GM04504 (cell line): ENCODE measurements at regions not wholly inside any gene's neighbourhood (a gene's known extent, or its start where the extent isn't known, plus 50 kb on each side); places are given as distances from the start of the nearest gene placed in this dataset.

ENCODE experiments used
- DNase-seq: peaks from one replicate; pipeline ENCODE4 v3.0.0-alpha.2; 2012; ENCODE audit warnings: low read depth

DNA sequence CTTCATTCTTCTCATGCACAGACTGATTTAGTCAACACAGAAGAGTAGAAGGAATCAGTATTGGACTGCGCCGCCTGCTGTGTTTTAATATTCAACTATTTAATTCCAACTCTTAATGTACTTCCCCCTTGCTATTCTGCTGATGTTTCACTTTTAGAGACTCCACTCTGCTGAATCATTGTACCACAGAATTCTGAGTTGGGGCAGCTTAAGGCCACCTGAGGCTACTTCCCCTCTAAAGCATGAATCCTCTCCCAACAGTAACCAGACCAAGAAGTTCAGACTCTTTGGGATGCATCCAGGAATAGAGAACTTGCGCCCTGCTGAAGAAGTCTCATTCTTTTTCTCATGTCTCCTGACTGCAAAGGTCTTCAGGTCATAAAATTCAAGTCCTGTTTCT is 708.8 kb downstream of the UQCRFS1 start:
- DNase-seq = no peak

DNA sequence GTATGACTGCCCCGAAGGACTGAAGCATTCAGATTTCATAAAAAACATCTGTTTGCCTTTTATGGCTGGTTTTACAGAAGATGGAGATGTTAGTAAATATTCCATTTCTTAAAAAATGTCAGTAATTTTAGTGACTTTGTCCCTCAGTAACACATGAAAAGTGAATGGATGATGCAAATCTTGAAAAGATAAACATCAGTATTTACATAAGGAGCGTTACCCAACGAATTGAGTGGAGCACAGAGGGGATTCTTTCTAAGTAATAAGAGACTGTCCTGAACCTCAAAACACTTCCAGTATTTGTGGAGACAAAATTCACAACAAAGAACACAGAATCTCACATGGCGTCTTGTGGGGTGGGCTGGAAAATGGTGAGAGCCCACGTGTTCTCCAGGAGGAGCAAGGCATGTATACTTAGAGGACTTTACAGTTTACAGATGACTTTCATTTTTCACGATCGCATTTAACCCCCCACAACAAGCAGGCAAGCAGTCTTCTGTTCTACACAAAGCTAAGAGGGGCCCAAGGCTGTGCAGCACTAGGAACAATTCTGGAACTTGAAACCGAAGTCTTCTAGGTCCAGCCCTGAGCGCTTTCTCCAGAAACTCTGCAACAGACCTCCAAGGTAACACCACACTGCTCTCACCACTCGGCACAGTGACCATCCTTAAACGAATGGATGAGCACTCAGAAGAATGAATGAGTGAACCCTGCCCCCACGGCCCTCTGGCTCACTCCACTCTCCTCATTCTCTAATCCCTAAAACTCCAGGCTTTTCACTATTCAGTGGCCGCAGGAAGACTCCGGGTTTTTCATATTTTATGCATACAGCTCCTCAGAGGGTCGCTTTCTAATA is 709.8 kb downstream of the UQCRFS1 start:
- no peak for DNase-seq

DNA sequence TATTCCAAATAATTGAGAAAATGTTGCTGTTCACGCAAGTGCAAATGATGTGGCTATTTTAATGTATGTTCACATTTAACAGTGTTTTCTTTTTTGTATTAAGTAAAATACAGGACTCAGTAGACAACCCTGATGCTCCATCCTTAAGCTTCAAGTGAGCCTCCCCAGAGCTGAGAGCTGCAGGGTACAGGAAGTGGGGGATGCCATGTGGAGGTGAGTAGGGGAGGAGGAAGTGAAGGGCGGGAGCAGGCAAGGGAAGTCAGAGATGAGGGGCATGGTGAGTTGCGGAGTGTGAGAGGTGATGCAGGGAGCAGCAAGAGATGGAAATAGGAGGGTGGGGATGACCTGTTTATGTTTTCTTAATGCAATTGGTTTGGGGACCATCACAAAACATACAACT is 711.0 kb downstream of the UQCRFS1 start:
- no peak for DNase-seq

DNA sequence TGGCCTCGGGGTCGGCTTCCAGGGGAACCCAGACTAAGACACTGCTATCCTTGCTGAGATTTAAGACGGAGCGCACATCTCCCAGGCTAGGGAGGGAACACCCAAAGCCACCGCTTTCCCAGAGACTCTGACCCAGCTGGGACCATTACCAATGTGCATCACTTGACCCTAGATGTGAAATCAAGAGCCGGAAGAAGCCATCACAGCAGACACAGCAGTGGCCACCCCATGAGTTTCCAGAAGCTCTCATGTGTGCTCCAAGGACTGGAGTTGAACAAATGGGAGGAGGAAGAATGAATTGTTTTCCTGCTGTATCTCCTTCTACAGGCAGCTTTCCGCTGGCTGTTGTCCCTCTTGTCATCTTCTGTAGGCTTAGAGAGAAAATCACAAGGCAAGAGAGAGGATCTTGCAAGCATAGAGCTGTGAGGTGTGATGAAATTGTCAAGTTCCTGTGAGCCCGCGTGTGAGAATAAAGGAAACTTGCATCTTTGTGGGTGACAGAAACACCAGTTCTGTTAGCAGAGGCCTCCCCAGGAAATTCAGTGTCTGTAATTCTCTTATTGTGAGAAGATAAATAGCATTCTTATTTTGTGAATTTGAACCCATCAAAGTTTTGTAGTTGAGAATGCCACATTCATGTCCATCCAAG is 711.8 kb downstream of the UQCRFS1 start:
- DNase-seq = no peak

DNA sequence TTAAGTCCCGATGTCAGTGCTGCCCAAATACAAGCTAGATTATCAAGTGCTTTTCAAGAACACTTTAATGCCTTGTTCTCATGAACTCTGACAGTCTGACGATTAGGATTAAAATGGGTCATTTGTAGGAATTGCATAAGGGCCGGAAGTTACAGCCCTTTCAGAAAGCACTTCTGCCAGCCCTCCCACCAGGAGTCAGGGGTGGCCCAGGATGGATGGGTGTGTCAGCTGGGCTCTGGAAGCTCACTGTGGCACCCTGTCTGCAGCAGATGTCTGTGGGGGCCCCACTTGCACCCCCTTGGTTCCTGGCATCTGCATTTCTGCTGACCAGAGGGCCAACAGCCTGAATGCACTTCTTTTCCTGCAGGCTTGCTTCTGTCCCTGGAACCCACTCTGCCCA is 712.7 kb downstream of the UQCRFS1 start:
- no peak for DNase-seq

DNA sequence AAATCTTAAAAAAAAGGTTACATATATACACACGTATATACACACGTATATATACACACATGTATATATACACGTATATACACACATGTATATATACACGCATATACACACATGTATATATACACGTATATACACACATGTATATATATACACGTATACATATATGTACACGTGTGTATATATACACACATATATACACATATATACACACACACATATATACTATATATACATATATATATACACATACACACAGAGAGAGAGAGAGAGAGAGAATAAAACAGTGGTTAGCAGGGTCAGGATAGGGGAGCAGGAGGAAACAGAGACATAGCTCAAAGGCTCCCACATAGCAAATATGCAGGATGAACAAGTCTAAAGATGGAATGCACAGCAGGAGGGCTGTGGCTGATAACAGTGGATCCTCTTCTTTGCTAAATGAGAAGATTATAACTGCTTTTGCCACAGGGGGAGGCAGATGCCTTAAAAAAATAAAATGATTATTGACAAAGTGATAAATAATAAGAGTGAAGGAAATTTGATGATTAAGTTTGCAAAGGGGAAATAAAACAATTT is 714.5 kb downstream of the UQCRFS1 start:
- DNase-seq = no peak

DNA sequence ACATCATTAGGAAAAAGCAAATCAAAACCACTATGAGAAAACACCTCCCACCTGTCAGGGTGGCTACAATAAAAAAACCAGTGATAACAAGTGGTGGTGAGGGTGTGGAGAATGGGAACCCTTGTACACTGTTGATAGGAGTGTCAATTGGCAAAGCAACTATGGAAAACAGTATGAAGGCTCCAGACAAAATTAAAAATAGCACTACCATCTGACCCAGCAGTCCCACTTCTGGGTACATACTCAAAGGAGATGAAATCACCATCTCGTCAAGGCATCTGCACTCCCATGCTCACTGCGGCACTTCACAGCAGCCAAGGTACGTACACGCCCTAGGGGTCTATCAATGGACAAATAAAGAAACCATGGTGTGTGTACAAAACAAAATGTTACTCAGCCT is 715.1 kb downstream of the UQCRFS1 start:
- no peak for DNase-seq

DNA sequence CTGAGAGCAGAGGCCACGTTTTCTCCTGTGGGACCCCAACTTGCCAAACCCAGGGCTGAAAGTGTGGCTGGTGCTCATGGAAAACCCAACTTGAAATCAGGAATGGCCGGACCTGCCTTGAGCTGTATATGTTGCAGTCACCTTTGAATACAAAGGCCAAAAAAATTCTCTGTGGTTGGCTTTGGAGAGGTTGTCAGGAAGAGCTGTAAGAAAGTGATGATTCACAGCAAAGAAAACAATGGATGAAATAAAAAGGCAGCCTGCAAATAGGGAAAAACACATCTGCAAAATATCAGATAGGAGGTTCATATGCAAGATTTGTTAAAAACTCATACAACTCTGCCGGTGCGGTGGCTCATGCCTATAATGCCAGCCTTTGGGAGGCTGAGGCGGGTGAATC is 715.8 kb downstream of the UQCRFS1 start:
- no peak for DNase-seq

DNA sequence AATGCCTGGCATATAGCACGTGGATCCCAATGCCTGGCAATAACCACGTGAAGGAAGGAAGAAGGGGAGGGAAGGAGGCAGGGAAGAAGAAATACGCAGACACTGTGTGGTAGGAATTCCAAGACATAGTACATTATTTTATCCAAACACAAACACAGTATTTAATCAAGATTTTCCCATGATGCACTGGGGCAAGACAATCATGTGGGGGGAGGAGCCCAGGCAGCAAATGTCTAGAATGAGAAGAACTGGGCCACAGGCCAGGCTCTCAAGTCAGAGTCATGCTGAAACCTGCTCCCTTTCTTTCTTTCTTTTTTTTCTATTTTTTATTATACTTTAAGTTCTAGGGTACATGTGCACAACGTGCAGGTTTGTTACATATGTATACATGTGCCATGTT is 717.9 kb downstream of the UQCRFS1 start:
- DNase-seq = no peak

DNA sequence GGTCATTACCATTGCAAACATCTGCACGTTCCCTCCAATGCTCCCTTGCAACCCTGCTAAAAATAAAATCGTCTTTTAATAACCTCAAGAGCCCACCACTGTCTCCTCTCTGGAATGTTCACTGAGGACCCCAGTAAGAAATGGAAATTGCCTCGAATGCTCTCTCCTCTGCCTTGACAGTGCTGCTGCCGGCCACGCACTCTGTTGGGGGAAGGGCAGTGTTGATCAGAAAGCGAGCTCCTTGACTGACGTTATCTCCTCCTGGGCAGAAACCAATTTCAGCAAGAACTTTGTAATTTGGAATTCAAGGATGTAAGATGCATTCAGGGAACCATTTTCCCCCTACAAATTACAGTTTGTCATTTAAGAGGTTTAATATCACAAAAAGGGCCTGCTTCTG is 718.5 kb downstream of the UQCRFS1 start:
- no peak for DNase-seq

DNA sequence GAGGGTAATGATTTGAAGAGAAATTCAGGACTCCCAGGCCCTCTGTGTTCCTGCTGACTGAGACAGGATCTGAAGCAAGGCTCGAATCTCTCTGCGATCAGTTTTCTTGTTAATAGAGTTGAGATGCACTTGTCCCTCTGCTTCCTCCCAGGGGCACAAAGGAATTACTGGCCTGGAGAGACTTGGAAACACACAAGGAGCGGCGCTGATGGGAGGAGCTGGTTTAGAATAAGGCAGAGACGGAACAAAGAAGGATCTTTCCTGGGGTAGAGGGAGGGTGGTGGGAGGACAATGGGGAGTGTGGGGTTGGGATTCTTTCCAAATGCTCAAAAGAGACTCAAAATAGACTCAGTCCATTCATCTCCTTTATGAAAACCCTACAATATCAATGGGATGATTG is 719.1 kb downstream of the UQCRFS1 start:
- no peak for DNase-seq

DNA sequence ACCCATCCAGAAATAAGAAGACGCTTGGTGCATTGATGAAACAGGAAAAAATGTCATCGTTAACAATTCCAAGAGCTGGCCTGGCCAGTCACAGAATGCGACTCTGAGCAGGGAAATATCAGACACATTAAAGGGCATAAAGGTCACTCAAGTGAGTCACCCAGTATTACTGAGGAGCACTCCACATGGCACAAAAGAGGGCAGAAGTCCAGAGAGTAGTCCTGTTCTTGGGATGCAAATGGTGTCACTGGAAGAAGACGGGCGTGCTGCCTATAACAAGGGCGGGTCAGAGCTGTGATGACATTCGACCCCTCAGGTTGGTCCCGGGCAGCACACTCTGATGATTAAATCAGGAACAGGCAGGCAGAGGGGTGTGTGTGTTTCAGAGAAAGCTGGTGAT is 720.3 kb downstream of the UQCRFS1 start:
- no peak for DNase-seq

DNA sequence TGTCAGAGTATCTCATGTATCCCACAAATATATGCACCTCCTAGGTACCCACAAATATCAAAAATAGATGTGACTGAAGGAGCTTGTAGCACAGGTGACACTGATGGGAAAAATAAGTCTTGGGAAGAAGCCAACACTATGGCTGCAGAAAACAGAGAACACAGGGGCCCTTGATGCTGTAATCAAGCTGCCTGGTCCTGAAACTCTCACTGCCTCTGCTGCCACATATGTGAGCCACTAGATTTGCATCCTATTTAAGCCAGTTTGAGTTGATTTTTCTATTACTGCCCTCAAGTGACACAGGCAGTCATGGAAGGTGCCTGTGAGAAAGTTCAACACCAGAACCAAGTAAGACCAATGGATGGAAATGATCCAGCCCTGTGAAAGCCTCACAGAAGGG is 720.8 kb downstream of the UQCRFS1 start:
- DNase-seq = no peak

DNA sequence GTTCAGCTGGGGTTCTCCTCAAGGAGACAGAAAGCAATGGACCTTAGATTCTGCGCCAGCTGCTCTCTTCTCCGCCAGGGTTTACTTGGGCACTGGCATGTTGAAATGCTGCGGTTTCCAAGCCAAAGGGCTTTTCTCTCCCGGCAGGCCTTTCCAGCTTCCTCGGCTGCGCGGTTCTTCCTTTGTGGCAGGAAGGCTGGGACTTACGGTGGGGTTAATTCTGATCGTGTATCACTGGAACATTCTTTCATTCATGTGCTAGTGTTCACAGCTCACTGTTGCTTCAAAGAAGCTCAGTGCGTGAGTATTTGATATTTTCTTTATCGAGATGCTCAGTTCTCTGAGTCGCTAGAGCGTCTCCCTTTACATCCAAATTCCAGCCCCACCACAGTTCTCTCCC is 723.2 kb downstream of the UQCRFS1 start:
- no peak for DNase-seq

DNA sequence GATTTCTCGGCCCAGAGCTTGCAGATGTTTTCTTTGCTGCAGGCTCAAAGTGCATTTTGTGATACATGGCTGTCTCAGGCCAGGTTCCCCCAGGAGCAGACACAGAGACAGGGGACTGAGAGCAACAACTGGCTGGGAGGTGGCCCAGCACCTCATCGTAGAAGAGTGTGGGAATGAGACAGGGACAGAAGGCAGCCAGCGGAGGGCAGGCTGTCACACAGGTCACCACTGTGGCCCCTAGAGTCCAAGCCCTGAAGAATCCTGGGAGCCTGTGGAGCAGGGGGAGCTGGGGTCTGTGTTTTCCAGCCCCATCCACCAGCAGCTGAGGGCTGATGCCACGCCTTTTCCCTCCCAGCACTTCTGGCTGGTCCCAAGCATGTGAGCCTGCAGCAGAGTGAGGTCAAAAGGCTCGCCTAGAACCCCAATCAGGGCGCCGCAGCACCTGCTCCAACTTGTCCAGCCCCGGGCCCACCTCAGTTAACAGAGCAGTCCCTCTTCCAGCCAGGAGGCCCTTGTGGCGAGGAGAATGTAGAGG is 723.8 kb downstream of the UQCRFS1 start:
- no peak for DNase-seq

DNA sequence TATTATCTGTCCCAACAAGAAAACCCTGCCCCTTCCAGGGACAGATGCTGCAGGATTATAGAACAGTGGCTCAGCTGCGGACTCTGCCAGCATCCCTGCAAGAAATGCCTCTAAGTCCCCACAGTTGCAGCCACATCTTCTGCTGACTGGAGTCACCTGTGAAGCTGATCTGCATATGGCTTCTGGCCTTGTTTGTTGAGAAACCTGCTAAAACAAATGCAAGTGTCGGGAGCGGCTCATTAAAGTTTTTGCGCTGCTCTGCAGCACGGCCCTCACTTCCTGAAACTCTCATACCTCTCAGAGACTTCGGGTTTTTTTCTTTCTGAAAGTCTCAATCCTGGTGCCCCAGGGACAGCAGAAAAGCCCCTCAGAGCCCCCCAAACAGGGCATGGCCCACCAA is 725.0 kb downstream of the UQCRFS1 start:
- no peak for DNase-seq

DNA sequence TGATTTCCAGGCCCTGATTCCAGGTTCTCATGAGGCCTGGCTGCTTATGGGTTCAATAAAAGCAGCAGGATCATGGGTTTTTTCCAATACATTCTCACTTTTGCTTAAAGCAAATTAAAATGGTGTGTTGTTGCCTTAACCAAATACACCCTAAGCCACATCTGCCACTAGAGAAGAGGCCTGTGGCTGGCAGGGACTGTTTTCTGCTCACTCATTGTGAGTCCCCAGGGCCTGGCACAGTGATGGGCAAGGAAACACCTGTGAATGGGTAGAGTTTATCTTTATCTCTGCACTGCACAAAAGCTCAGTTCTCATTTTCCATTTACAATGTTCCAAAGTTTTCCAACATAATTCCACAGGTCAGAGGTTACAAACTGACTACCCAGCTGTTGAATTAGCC is 726.0 kb downstream of the UQCRFS1 start:
- DNase-seq = no peak

DNA sequence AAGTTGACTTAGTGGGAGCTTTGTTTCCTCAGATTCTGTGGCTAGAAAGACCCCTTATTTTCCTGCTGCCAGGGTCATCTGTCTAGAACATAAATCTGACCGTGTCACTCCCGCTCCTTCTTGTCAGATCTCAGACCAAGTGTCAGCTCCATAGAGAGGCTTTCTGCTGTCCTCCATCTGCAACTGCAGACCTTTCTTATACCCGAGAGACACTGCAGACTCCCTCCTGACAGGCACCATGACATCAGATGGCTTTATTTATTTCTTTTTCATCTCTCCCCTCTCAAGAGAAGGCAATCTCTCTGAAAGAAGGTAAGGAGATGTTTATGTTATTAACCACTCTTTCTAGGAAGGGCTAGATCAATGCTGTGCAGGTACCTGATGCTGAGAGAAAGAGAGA is 726.5 kb downstream of the UQCRFS1 start:
- no peak for DNase-seq

DNA sequence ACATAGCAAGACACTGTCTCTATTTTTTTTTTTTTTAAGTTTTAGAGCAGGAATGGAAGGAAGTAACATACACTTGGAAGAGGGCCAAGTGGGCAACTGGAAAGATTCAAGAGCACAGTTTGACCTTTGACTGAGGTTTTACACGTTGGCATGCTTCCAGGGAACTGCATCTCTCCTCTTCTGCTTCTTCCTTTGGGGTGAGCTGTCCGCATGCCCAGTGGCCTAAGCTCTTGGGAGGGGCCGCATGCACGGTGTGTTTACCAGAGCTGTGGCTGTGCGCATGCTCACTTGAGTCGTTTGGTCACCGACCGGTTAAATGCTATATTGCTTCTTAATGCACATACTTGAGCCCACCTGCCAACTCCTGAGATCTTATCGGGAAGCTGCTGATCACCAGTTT is 727.7 kb downstream of the UQCRFS1 start:
- no peak for DNase-seq

DNA sequence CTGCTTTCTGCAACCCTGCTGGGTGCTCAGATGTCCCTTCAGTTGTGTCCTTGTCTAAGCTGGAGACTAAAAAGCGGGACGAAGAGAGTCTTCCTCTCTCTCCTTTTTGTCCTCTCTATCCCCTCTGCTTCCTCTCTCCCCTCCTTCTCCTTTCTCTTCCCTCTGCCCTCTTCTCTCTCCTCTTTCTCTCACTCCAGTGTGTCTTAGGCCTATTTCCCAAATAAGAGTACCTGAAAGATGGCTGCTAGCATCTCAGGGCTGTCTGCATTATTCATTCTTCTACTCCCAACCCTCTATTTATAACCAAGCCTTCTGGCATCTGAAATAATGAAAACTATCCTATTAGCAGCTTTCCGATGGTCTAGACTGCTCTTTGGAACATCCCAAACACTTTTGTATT is 729.8 kb downstream of the UQCRFS1 start:
- DNase-seq = no peak

DNA sequence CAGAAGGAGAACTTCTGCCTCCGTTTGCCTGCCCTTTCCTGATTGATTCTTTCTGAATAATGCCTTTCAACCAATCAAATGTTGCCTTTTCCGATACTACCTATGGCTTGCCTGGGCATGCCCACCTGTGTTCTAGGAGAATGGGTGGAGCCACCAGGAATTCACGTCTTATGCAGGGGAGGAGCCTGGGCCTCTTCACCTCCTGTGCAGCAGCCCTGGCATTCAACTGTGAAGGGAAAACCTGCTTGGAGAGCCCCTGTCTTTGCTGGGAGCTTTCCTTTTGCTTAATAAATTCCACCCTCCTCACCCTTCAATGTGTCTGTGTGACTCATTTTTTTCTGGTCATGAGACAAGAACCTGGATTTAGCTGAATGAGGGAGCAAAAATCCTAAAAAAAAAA is 730.7 kb downstream of the UQCRFS1 start:
- no peak for DNase-seq

DNA sequence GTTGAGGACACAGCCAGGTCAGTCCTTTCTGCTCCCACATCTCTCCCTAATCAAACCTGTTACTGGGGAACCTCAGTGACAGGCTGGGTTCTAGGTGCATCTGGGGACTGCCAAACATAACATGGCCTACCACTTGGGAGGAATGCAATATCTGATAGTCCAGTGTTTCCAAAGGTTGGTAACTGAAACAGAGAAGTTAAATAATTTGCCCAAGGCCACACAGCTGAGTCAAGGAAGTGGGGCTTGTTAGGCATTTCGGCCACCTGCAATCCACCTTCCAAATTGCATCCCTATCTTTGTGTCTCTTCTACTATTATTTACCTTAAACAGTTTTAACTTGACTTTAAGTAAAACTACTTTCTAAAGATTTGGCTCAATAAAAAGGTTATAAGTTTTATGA is 731.3 kb downstream of the UQCRFS1 start:
- no peak for DNase-seq

DNA sequence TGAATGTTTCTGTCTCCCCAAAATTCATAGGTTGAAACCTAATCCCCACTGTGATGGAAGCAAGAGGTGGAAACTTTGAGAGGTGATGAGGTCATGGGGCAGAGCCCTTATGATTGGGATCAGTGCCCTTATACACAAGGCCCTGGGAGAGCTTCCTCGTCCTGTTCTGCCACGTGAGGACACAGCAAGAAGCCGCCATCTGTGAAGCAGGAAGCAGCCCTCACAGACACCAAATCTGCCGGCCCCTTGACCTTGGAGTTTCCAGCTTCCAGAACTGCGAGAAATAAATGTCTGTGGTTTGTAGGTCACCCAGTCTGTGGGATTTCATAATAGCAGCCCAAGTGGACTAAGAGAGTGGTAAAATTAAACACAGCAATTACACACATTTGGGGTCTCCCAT is 737.4 kb downstream of the UQCRFS1 start:
- DNase-seq = no peak
